HL-60 (cell line): ENCODE measurements at regions not wholly inside any gene's neighbourhood (a gene's known extent, or its start where the extent isn't known, plus 50 kb on each side); places are given as distances from the start of the nearest gene placed in this dataset.

Experiments
- DNase-seq, 2 experiments: peaks; one replicate each; pipeline ENCODE4 v3.0.0-alpha.2; 2010 to 2020; ENCODE audit warnings: low read depth in 1 of 2, low spot score in 1 of 2
- H3K27ac ChIP-seq: fragments of 250-450 bp; sonication (Bioruptor Pico); replicated peaks from 2 replicates; pipeline ENCODE4 v1.5.1; 2020; ENCODE audit warnings: mild to moderate bottlenecking, moderate library complexity
- H3K27me3 ChIP-seq: fragments of 250-450 bp; sonication (Bioruptor Pico); 2 replicates; pipeline ENCODE4 v1.5.1; 2021; ENCODE audit warnings: mild to moderate bottlenecking, moderate library complexity; ENCODE audit not compliant: insufficient read depth, poor library complexity, severe bottlenecking
- H3K4me3 ChIP-seq: replicated peaks from 2 replicates; pipeline ENCODE4 v1.5.1; 2011; ENCODE audit warnings: mild to moderate bottlenecking, control low read depth, low read length; ENCODE audit not compliant: insufficient read depth
- CTCF ChIP-seq: IDR thresholded peaks from one replicate; pipeline ENCODE4 v1.5.1; 2011; ENCODE audit warnings: low read length, control low read depth, inconsistent platforms; ENCODE audit not compliant: insufficient read depth
- GABPA ChIP-seq: IDR thresholded peaks from 2 replicates; pipeline ENCODE4 v1.6.1; 2012; ENCODE audit warnings: low read depth
- POLR2AphosphoS5 ChIP-seq: IDR thresholded peaks from 2 replicates; pipeline ENCODE4 v1.6.1; 2012; ENCODE audit warnings: low read depth
- REST ChIP-seq: IDR thresholded peaks from 2 replicates; pipeline ENCODE4 v1.6.1; 2012; ENCODE audit warnings: low read depth; ENCODE audit not compliant: insufficient replicate concordance
- SPI1 ChIP-seq: IDR thresholded peaks from 2 replicates; pipeline ENCODE4 v1.6.1; 2012; ENCODE audit warnings: low read depth, mild to moderate bottlenecking, borderline replicate concordance

GRCh38 chr5:167900340-167900935, 391.0 kb upstream of the WWC1 start:
- no peaks in the 10 kb centered on the region for H3K27me3 ChIP-seq
- H3K4me3 ChIP-seq, result no peak overlapping the region
- DNase-seq, result no peak
- no peak overlapping the region for H3K27ac ChIP-seq
- TF ChIP-seq GABPA (no peak), POLR2AphosphoS5 (no peak), CTCF (no peak), SPI1 (no peak), REST (no peak)

- Histone ChIP-seq H3K27ac (no peak overlapping the region), H3K27me3 (no peaks in the 10 kb centered on the region), H3K4me3 (no peak overlapping the region)
- DNase-seq, result no peak
- TF ChIP-seq REST (no peak), POLR2AphosphoS5 (no peak), CTCF (no peak), GABPA (no peak), SPI1 (no peak)
These were observed 389.1 kb upstream of the WWC1 start for GRCh38 chr5:167902298-167902697.

GRCh38 chr5:167903243-167903642, 388.2 kb upstream of the WWC1 start:
- no peak for TF ChIP-seq GABPA
- no peak for TF ChIP-seq POLR2AphosphoS5
- no peak for TF ChIP-seq CTCF
- no peak for TF ChIP-seq REST
- TF ChIP-seq SPI1, result no peak
- H3K27me3 ChIP-seq, result no peaks in the 10 kb centered on the region
- H3K27ac ChIP-seq, result no peak overlapping the region
- no peak for DNase-seq
- H3K4me3 ChIP-seq, result no peak overlapping the region
